Tibial nerve (tissue), 4 donors: ENCODE measurements at regions not wholly inside any gene's neighbourhood (a gene's known extent, or its start where the extent isn't known, plus 50 kb on each side); places are given as distances from the start of the nearest gene placed in this dataset.

ENCODE experiments used
- DNase-seq, 2 donors: peaks; one replicate each; pipeline ENCODE4 v3.0.0-alpha.2; 2019; ENCODE audit warnings: low spot score in 2 of 2
- H3K27ac ChIP-seq, 4 donors: fragments of 200-600 bp; sonication (generic) in 3 of 4; one replicate each; pipeline ENCODE4 v1.5.1; 2017 to 2019; ENCODE audit warnings: mild to moderate bottlenecking in 1 of 4
- H3K27me3 ChIP-seq, 2 donors: fragments of 200-600 bp; sonication (generic) in 1 of 2; one replicate each; pipeline versions ENCODE4 v1.5.1 to v1.6.0; 2017 to 2019
- H3K36me3 ChIP-seq, 3 donors: fragments of 200-600 bp; sonication (generic); one replicate each; pipeline ENCODE4 v1.5.1; 2018 to 2019
- H3K4me1 ChIP-seq, 4 donors: fragments of 200-600 bp; sonication (generic) in 3 of 4; one replicate each; pipeline ENCODE4 v1.5.1; 2017 to 2019
- H3K4me3 ChIP-seq, 4 donors: fragments of 200-600 bp; sonication (generic) in 3 of 4; one replicate each; pipeline ENCODE4 v1.5.1; 2017 to 2019; ENCODE audit warnings: mild to moderate bottlenecking in 1 of 4, moderate library complexity in 1 of 4
- H3K9me3 ChIP-seq, 4 donors: fragments of 200-600 bp; sonication (generic) in 3 of 4; one replicate each; pipeline ENCODE4 v1.5.1; 2017 to 2019
- CTCF ChIP-seq, 5 experiments: fragments of 200-600 bp in 3 of 5; fragments of 450-650 bp in 2 of 5; sonication (generic) in 3 of 5; IDR thresholded peaks; one replicate each; pipeline ENCODE4 v1.5.1; 2016 to 2019; ENCODE audit warnings: antibody characterized with exemption in 5 of 5, mild to moderate bottlenecking in 3 of 5, moderate library complexity in 2 of 5
- EP300 ChIP-seq, 2 donors: sonication (generic); formaldehyde crosslinking; IDR thresholded peaks; one replicate each; pipeline ENCODE4 v1.6.1; 2017; ENCODE audit warnings: antibody characterized with exemption in 2 of 2, mild to moderate bottlenecking in 1 of 2
- POLR2A ChIP-seq, 2 donors: fragments of 450-650 bp; IDR thresholded peaks; one replicate each; pipeline ENCODE4 v1.6.1; 2017; ENCODE audit warnings: antibody characterized with exemption in 2 of 2, mild to moderate bottlenecking in 2 of 2, moderate library complexity in 2 of 2
- WGBS, 2 donors: methylation state at CpG; one replicate each; pipeline ENCODE4 v1.1.5; 2018; 5-methylcytosine and 5-hydroxymethylcytosine counted together

GRCh38 chrX:139191746-139192385, 338.7 kb upstream of the F9 start:
- Histone ChIP-seq H3K27ac (no peak overlapping the region), H3K4me3 (no peak overlapping the region), H3K36me3 (no peaks in the 10 kb centered on the region), H3K27me3 (peaks cover 0 to 31% of the 10 kb centered on the region in 2 donors), H3K9me3 (no peaks in the 10 kb centered on the region), H3K4me1 (no peaks in the 10 kb centered on the region)
- no peak for TF ChIP-seq CTCF (IDR thresholded peaks at IDR 0.05)
- TF ChIP-seq POLR2A (IDR thresholded peaks at IDR 0.05), result no peak
- TF ChIP-seq EP300 (IDR thresholded peaks at IDR 0.05), result no peak
- no peak for DNase-seq
- 84 to 88% methylated on average over 6 of the region's 6 CpGs for WGBS, 2 donors

- Histone ChIP-seq H3K27ac (no peak overlapping the region), H3K36me3 (no peaks in the 10 kb centered on the region), H3K4me3 (no peak overlapping the region), H3K9me3 (no peaks in the 10 kb centered on the region), H3K4me1 (no peaks in the 10 kb centered on the region), H3K27me3 (peaks cover 0 to 25% of the 10 kb centered on the region in 2 donors)
- WGBS, 2 donors, result 38 to 42% methylated on average over 2 of the region's 2 CpGs
- TF ChIP-seq POLR2A (IDR thresholded peaks at IDR 0.05) (no peak), EP300 (IDR thresholded peaks at IDR 0.05) (no peak), CTCF (IDR thresholded peaks at IDR 0.05) (no peak)
- no peak for DNase-seq
Measured at GRCh38 chrX:139191286-139191685, 339.3 kb upstream of the F9 start.

- TF ChIP-seq CTCF (IDR thresholded peaks at IDR 0.05), result no peak
- no peak for TF ChIP-seq POLR2A (IDR thresholded peaks at IDR 0.05)
- no peak for TF ChIP-seq EP300 (IDR thresholded peaks at IDR 0.05)
- DNase-seq, result no peak
- Histone ChIP-seq H3K4me1 (no peaks in the 10 kb centered on the region), H3K36me3 (no peaks in the 10 kb centered on the region), H3K4me3 (no peak overlapping the region), H3K27ac (no peak overlapping the region), H3K9me3 (no peaks in the 10 kb centered on the region), H3K27me3 (no peaks in the 10 kb centered on the region)
- WGBS, 2 donors, result 94 to 97% methylated on average over 4 of the region's 4 CpGs
Measured at GRCh38 chrX:139187738-139188137, 342.8 kb upstream of the F9 start.

- 38 to 67% methylated on average over 1 of the region's 1 CpG for WGBS, 2 donors
- Histone ChIP-seq H3K36me3 (no peaks in the 10 kb centered on the region), H3K4me1 (no peaks in the 10 kb centered on the region), H3K27me3 (no peaks in the 10 kb centered on the region), H3K9me3 (no peaks in the 10 kb centered on the region), H3K27ac (no peak overlapping the region), H3K4me3 (no peak overlapping the region)
- DNase-seq, result no peak
- no peak for TF ChIP-seq EP300 (IDR thresholded peaks at IDR 0.05)
- no peak for TF ChIP-seq POLR2A (IDR thresholded peaks at IDR 0.05)
- TF ChIP-seq CTCF (IDR thresholded peaks at IDR 0.05), result no peak
Measured at GRCh38 chrX:139186991-139187390, 343.5 kb upstream of the F9 start.

GRCh38 chrX:139179592-139179991, 350.9 kb upstream of the F9 start:
- no peak overlapping the region for H3K27ac ChIP-seq
- no peak for DNase-seq
- no peaks in the 10 kb centered on the region for H3K36me3 ChIP-seq
- TF ChIP-seq CTCF (IDR thresholded peaks at IDR 0.05), result no peak
- TF ChIP-seq EP300 (IDR thresholded peaks at IDR 0.05), result no peak
- TF ChIP-seq POLR2A (IDR thresholded peaks at IDR 0.05), result no peak
- no peaks in the 10 kb centered on the region for H3K9me3 ChIP-seq
- 63 to 79% methylated on average over 1 of the region's 1 CpG for WGBS, 2 donors
- H3K27me3 ChIP-seq, result no peaks in the 10 kb centered on the region
- H3K4me3 ChIP-seq, result no peak overlapping the region
- no peaks in the 10 kb centered on the region for H3K4me1 ChIP-seq
